GM10248 (cell line): ENCODE measurements at regions not wholly inside any gene's neighbourhood (a gene's known extent, or its start where the extent isn't known, plus 50 kb on each side); places are given as distances from the start of the nearest gene placed in this dataset.

ENCODE experiments used
- CTCF ChIA-PET: fragments of 300-600 bp; sonication (Branson Sonifier 250); formaldehyde crosslinking; extraction: SDS; loops from one replicate; lab custom pipeline; 2021; ENCODE audit warnings: antibody characterized with exemption; lab: Yijun Ruan, JAX
- POLR2A ChIA-PET: fragments of 350-650 bp; sonication (Branson Sonifier 250); formaldehyde crosslinking; extraction: SDS; loops from one replicate; lab custom pipeline; 2020; ENCODE audit warnings: antibody characterized with exemption; lab: Yijun Ruan, JAX
- DNase-seq: peaks from one replicate; pipeline ENCODE4 v3.0.0; 2012; ENCODE audit errors: extremely low spot score
- TF ChIP-seq, protein P1 (sequence below): IDR thresholded peaks from 2 replicates; pipeline ENCODE4 v1.5.1; 2012; ENCODE audit warnings: mild to moderate bottlenecking, low read depth; ENCODE audit errors: extremely low read depth, missing control alignments, control extremely low read depth

DNA sequence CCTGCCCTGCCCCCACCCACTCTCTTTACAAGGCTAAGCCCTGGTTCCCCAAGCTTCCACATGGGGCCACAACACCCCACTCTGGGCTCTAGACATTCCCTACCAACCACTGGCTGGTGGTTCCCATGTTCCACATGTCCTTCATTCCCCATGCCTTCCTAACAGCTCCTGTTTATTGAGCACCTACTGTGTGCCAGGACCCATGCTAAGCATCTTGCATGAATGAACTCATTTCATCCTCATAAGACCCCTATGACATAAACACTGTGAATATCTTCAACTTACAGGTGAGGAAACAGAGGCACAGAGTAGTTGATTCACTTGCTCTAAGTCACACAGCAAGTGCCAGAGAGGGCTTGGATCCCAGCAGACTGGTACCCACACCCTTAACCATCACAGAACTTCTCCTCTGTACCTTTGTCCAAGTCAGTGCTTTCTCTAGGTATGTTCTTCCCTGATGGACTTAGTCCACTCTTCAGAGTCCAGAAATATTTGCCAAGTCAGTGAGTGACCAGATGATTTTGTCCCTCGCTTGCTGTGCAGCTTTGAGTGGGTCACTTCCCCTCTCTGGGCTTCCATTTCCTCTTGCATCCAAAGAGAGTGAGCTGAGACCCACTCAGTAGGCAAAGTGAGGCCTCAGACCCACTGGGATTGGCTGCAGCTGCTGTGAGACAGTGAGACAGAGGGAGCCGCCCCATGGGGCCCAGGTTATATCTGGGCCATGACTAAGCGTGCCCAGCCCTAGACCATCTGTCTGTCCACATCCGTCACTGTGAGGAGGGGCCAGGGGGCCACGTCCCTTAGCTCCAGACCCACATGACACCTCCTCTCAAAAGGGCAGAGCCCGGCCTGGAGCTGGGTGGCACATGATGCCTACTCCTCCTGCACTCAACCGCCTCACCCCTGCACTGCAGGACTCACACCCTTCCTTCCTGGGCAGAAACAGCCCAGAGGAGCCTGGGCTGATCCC, 132.4 kb downstream of the MN1 start:
- DNase-seq: no peak
- TF ChIP-seq, protein P1, sequence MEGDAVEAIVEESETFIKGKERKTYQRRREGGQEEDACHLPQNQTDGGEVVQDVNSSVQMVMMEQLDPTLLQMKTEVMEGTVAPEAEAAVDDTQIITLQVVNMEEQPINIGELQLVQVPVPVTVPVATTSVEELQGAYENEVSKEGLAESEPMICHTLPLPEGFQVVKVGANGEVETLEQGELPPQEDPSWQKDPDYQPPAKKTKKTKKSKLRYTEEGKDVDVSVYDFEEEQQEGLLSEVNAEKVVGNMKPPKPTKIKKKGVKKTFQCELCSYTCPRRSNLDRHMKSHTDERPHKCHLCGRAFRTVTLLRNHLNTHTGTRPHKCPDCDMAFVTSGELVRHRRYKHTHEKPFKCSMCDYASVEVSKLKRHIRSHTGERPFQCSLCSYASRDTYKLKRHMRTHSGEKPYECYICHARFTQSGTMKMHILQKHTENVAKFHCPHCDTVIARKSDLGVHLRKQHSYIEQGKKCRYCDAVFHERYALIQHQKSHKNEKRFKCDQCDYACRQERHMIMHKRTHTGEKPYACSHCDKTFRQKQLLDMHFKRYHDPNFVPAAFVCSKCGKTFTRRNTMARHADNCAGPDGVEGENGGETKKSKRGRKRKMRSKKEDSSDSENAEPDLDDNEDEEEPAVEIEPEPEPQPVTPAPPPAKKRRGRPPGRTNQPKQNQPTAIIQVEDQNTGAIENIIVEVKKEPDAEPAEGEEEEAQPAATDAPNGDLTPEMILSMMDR: no peak
- ChIA-PET POLR2A (no interaction called here), CTCF (no interaction called here)

DNA sequence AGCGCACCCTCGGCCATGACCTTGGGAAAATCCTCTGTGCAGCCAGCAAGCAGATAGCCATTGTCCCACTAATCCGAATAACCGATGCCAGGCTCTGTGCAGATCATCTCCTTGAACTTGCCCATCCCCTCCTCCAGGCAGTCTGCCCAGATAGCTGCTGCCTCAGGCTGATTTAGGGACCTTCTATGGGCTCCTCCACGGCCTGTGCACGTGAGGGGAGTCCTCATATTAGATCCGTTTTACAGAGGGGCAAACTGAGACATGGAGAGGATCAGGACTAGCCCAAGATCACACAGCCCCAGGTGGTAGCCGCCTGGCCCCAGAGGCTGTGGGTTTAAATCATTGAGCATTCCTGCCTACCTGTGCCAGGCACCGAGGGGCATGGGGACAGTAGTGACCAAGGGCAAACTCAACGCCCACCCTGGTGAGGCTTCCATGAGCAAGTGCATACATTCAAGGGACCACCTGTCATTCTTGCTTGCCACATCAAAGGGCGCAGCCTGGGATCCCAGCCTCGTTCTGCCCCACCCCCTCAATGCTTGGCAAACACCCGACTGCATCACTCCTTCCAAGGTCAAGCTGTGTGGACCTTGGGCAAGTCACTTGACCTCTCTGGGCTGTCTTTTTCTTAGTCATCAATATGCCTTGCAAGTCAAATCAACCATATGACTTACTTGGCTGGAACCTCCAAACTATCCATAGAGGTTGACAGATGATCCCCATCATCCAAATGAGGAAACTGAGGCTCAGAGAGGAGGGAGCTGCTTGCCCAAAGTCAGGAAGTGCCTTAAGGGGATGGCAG, 131.6 kb downstream of the MN1 start:
- TF ChIP-seq, protein P1: no peak
- CTCF ChIA-PET: no interaction called here
- DNase-seq: no peak
- POLR2A ChIA-PET: no interaction called here

DNA sequence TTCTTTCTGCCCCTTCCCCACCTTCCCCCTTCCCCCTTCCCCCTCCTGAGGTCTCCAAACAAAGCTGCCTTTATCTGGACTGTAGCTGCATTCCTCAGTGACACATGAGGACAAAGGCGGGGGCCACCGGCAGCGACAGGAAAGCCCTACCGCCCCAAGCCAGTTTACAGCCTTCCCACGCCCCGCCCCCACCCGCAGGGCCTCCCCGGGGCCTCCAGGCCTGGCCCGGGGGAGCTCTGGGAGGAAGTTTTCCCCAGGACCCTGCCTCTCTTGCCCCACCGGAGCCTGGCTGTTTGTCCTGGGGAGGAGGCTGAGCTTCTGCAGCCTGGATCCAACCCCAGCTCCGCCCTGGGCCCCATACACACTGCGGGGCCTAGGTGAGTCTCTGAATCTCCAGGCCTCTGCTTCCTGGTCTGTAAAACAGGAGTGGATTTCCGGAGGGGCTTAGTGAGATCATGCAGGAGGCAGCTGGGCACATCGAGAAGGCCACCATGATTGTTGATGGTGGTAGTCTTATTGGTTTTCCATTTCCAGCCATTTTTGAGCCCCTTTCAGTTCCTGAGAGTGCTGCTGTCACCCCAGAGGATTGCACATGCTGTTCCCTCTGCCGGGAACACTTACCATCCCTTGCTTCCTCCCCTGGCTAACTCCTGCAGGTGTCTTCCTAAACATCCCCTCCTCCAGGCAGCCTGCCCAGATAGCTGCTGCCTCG, 130.7 kb downstream of the MN1 start:
- TF ChIP-seq, protein P1: no peak
- POLR2A ChIA-PET: no interaction called here
- CTCF ChIA-PET: no interaction called here
- no peak for DNase-seq

DNA sequence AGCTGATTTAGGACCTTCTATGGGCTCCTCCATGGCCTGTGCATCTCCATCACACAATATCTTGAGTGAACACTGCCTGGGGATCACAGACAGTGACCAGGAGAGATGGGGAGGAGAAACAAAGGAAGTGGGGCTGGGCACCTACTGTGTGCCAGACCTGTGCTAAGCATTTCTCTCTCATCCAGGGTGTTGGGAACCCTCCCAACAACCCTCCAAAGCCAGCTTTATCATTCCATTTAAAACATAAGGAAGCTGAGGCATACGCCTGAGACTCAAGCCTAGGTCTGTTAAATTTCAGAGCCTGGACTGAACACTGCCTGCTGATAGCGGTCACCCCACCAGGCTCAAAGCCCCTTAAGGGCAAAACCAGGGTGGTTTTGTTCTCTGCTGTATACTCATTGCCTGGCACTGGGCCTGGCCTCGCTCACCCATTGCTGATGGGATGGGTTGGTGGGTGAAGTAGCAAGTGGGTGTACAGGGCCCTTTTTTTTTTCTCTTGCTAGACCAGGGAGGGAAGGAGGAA, 130.1 kb downstream of the MN1 start:
- ChIA-PET CTCF (no interaction called here), POLR2A (no interaction called here)
- DNase-seq: no peak
- TF ChIP-seq, protein P1: no peak

DNA sequence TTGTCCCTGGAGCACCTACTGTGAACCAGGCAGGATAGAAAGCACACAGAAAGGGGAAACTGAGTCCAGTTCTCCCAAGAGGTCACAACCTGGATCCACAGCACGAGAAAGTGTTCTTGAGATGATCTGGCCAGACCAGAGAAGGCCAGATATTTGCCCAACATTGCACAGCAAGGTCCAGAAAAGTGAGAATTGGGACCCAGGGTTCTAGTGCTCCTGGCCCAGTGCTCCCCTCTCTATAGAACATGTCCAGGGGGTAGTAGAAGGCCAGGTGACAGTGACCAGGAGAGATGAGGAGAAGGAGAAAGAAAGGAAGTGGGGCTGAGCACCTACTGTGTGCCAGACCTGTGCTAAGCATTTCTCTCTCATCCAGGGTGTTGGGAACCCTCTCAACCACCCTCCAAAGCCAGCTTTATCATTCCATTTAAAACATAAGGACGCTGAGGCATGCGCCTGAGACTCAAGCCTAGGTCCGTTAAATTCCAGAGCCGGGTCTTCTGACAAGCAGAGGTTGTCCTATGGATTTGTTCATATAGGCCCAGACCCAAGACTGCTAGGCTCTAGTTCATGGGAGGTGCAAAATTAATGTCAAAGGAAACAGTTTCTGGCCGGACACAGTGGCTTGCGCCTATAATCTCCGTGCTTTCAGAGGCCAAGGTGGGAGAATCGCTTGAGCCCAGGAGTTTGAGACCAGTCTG, 128.7 kb downstream of the MN1 start:
- TF ChIP-seq, protein P1: no peak
- DNase-seq: no peak
- ChIA-PET POLR2A (no interaction called here), CTCF (no interaction called here)
